SK-N-SH treated with all-trans-retinoic acid at 6 μM for 48 hours (cell line): ENCODE measurements at regions not wholly inside any gene's neighbourhood (a gene's known extent, or its start where the extent isn't known, plus 50 kb on each side); places are given as distances from the start of the nearest gene placed in this dataset.
"Not testable (repeated sequence)": the region's sequence is repeated elsewhere in the genome, so short reads cannot be mapped to it uniquely, and the experiment has no call there.

Experiments used
- ATAC-seq: fragments of 200-7000 bp; cut with Tn5 transposase; 3 replicates; pipeline ENCODE4 v1.9.1; 2020; ENCODE audit warnings: mild to moderate bottlenecking, moderate library complexity
- ARNTL ChIP-seq: fragments of 450-650 bp; formaldehyde crosslinking; IDR thresholded peaks from 2 replicates; pipeline ENCODE4 v1.5.0; 2020; ENCODE audit warnings: low read depth, mild to moderate bottlenecking, moderate library complexity, borderline replicate concordance
- CREB5 ChIP-seq: fragments of 250-450 bp; sonication (Bioruptor Pico); IDR thresholded peaks from 2 replicates; pipeline ENCODE4 v1.5.1; 2020; ENCODE audit warnings: low read depth, mild to moderate bottlenecking, moderate library complexity
- CSDC2 ChIP-seq: fragments of 250-450 bp; sonication (Bioruptor Pico); IDR thresholded peaks from 2 replicates; pipeline ENCODE4 v1.5.0; 2020; ENCODE audit warnings: mild to moderate bottlenecking, moderate library complexity
- CSRNP3 ChIP-seq: fragments of 250-450 bp; sonication (Bioruptor Pico); IDR thresholded peaks from 2 replicates; pipeline ENCODE4 v1.5.1; 2021; ENCODE audit warnings: mild to moderate bottlenecking, moderate library complexity
- ESRRG ChIP-seq: fragments of 250-450 bp; sonication (Bioruptor Pico); IDR thresholded peaks from 2 replicates; pipeline ENCODE4 v1.6.1; 2021; ENCODE audit warnings: mild to moderate bottlenecking
- GLIS3 ChIP-seq: fragments of 250-450 bp; sonication (Bioruptor Pico); IDR thresholded peaks from 2 replicates; pipeline ENCODE4 v1.5.0; 2020; ENCODE audit warnings: mild to moderate bottlenecking, moderate library complexity
- ISL1 ChIP-seq: fragments of 250-450 bp; sonication (Bioruptor Pico); IDR thresholded peaks from 2 replicates; pipeline ENCODE4 v2.1.2; 2022; ENCODE audit warnings: mild to moderate bottlenecking, moderate library complexity
- PATZ1 ChIP-seq: fragments of 250-450 bp; sonication (Bioruptor Pico); IDR thresholded peaks from 2 replicates; pipeline ENCODE4 v1.8.0; 2020; ENCODE audit warnings: mild to moderate bottlenecking, moderate library complexity, borderline replicate concordance
- POU6F1 ChIP-seq: fragments of 250-450 bp; sonication (Bioruptor Pico); IDR thresholded peaks from 2 replicates; pipeline ENCODE4 v1.8.0; 2021; ENCODE audit warnings: low read depth, mild to moderate bottlenecking, moderate library complexity, borderline replicate concordance
- PPARA ChIP-seq: fragments of 250-450 bp; sonication (Bioruptor Pico); IDR thresholded peaks from 2 replicates; pipeline ENCODE4 v1.5.0; 2020; ENCODE audit warnings: mild to moderate bottlenecking, borderline replicate concordance
- RARB ChIP-seq: fragments of 250-450 bp; sonication (Bioruptor Pico); IDR thresholded peaks from 2 replicates; pipeline ENCODE4 v1.8.0; 2021; ENCODE audit warnings: mild to moderate bottlenecking, moderate library complexity
- TOX ChIP-seq: fragments of 250-450 bp; sonication (Bioruptor Pico); IDR thresholded peaks from 2 replicates; pipeline ENCODE4 v1.8.0; 2021; ENCODE audit warnings: mild to moderate bottlenecking, moderate library complexity, borderline replicate concordance
- TSHZ2 ChIP-seq: fragments of 250-450 bp; sonication (Bioruptor Pico); IDR thresholded peaks from 2 replicates; pipeline ENCODE4 v1.5.0; 2020; ENCODE audit warnings: mild to moderate bottlenecking, moderate library complexity
- ZFP3 ChIP-seq: fragments of 250-450 bp; sonication (Bioruptor Pico); IDR thresholded peaks from 2 replicates; pipeline ENCODE4 v1.5.0; 2020; ENCODE audit warnings: mild to moderate bottlenecking, moderate library complexity
- ZFP30 ChIP-seq: fragments of 450-650 bp; formaldehyde crosslinking; IDR thresholded peaks from 2 replicates; pipeline ENCODE4 v1.5.0; 2022; ENCODE audit warnings: mild to moderate bottlenecking, moderate library complexity
- ZNF70 ChIP-seq: fragments of 450-650 bp; formaldehyde crosslinking; IDR thresholded peaks from 2 replicates; pipeline ENCODE4 v1.5.0; 2020; ENCODE audit warnings: mild to moderate bottlenecking, moderate library complexity
- ZNF8 ChIP-seq: fragments of 450-650 bp; formaldehyde crosslinking; IDR thresholded peaks from 2 replicates; pipeline ENCODE4 v1.5.0; 2020; ENCODE audit warnings: mild to moderate bottlenecking, moderate library complexity

GRCh38 chr2:106322281-106322680, 128.2 kb upstream of the UXS1 start:
- TF ChIP-seq PATZ1 (CRISPR knock-in tag): no peak
- no peak for TF ChIP-seq TOX (CRISPR knock-in tag)
- TF ChIP-seq CSRNP3 (CRISPR knock-in tag): no peak
- no peak for TF ChIP-seq TSHZ2 (CRISPR knock-in tag)
- TF ChIP-seq ZFP3 (CRISPR knock-in tag): no peak
- TF ChIP-seq ISL1 (CRISPR knock-in tag): no peak
- TF ChIP-seq CREB5: no peak
- TF ChIP-seq, all 23 proteins: peak for 0
- no peak for ATAC-seq

GRCh38 chr2:106320439-106320838, 126.3 kb upstream of the UXS1 start:
- not testable (repeated sequence) for ATAC-seq

GRCh38 chr2:106316915-106317314, 122.8 kb upstream of the UXS1 start:
- TF ChIP-seq ZNF8 (CRISPR knock-in tag): no peak
- TF ChIP-seq POU6F1: no peak
- no peak for TF ChIP-seq PPARA
- ATAC-seq: no peak

GRCh38 chr2:106314444-106314843, 120.3 kb upstream of the UXS1 start:
- TF ChIP-seq RARB (CRISPR knock-in tag): no peak
- ATAC-seq: no peak

GRCh38 chr2:106311041-106311370, 116.9 kb upstream of the UXS1 start:
- ATAC-seq: no peak
- no peak for TF ChIP-seq ZNF70 (CRISPR knock-in tag)
- TF ChIP-seq PPARA: no peak
- no peak for TF ChIP-seq CREB5
- no peak for TF ChIP-seq ZFP30 (CRISPR knock-in tag)
- TF ChIP-seq ARNTL (CRISPR knock-in tag): no peak
- TF ChIP-seq CSDC2 (CRISPR knock-in tag): no peak
- no peak for TF ChIP-seq TOX (CRISPR knock-in tag)
- TF ChIP-seq GLIS3: no peak
- TF ChIP-seq POU6F1: no peak
- TF ChIP-seq RARB (CRISPR knock-in tag): no peak
- no peak for TF ChIP-seq ZNF8 (CRISPR knock-in tag)
- no peak for TF ChIP-seq ZFP3 (CRISPR knock-in tag)
- no peak for TF ChIP-seq CSRNP3 (CRISPR knock-in tag)
- TF ChIP-seq ESRRG (CRISPR knock-in tag): no peak
- no peak for TF ChIP-seq ISL1 (CRISPR knock-in tag)
